B cell (primary cell): ENCODE measurements at regions not wholly inside any gene's neighbourhood (a gene's known extent, or its start where the extent isn't known, plus 50 kb on each side); places are given as distances from the start of the nearest gene placed in this dataset.

Experiments
- ATAC-seq: fragments of 200-7000 bp; cut with Tn5 transposase; one replicate; pipeline ENCODE4 v1.10.0; 2021; ENCODE audit warnings: low read depth, mild to moderate bottlenecking, moderate number of reproducible peaks, moderate library complexity
- CTCF ChIA-PET: fragments of 350-600 bp; sonication (Branson Sonifier 250); formaldehyde crosslinking; loops from one replicate; lab custom pipeline; 2021; ENCODE audit warnings: antibody characterized with exemption, inconsistent platforms; lab: Charles Lee
- POLR2A ChIA-PET: fragments of 350-600 bp; sonication (Branson Sonifier 250); formaldehyde crosslinking; loops from one replicate; lab custom pipeline; 2021; ENCODE audit warnings: antibody characterized with exemption; lab: Charles Lee
- DNase-seq: peaks from one replicate; pipeline ENCODE4 v3.0.0; 2013
- H2AFZ ChIP-seq: 2 replicates; pipeline ENCODE4 v1.6.1; 2012; ENCODE audit warnings: mild to moderate bottlenecking, low read depth, low read length; ENCODE audit not compliant: insufficient read depth, poor library complexity, severe bottlenecking
- H3K27ac ChIP-seq, 2 donors: 1 replicate in 1 of 2; 2 replicates in 1 of 2; pipeline ENCODE4 v1.5.1; 2012 to 2013; ENCODE audit warnings: low read length in 2 of 2, mild to moderate bottlenecking in 2 of 2, moderate library complexity in 1 of 2
- H3K27me3 ChIP-seq, 4 experiments: fragments of 200-600 bp in 1 of 4; sonication (generic) in 1 of 4; replicated peaks in 1 of 4; 1 replicate in 2 of 4; 2 replicates in 2 of 4; pipeline versions ENCODE4 v1.6.1 to v1.7.0; 2013 to 2016; ENCODE audit warnings: low read length in 3 of 4, mild to moderate bottlenecking in 2 of 4, mixed read lengths in 1 of 4, moderate library complexity in 1 of 4; ENCODE audit not compliant: insufficient read depth in 4 of 4, control insufficient read depth in 3 of 4; ENCODE audit errors: control extremely low read depth in 1 of 4
- H3K36me3 ChIP-seq, 2 experiments: replicated peaks in 1 of 2; 1 replicate in 1 of 2; 2 replicates in 1 of 2; pipeline versions ENCODE4 v1.6.1 to v1.7.1; 2013; ENCODE audit warnings: low read length in 1 of 2; ENCODE audit not compliant: insufficient read depth in 2 of 2, control insufficient read depth in 1 of 2; ENCODE audit errors: control extremely low read depth in 1 of 2, extremely low read depth in 1 of 2
- H3K4me1 ChIP-seq, 2 donors: fragments of 200-600 bp in 1 of 2; sonication (generic) in 1 of 2; 1 replicate in 1 of 2; 2 replicates in 1 of 2; pipeline versions ENCODE4 v1.5.1 to v1.6.1; 2013 to 2017; ENCODE audit warnings: low read length in 2 of 2; ENCODE audit not compliant: control insufficient read depth in 2 of 2, insufficient read depth in 2 of 2
- H3K4me2 ChIP-seq: replicated peaks from 2 replicates; pipeline ENCODE3; 2012; ENCODE audit warnings: mild to moderate bottlenecking, low read depth, low read length; ENCODE audit not compliant: poor library complexity, severe bottlenecking
- H3K4me3 ChIP-seq, 5 experiments: fragments of 200-600 bp in 1 of 5; sonication (generic) in 1 of 5; 1 replicate in 3 of 5; 2 replicates in 2 of 5; pipeline versions ENCODE4 v1.5.1 to v1.7.0; 2011 to 2016; ENCODE audit warnings: low read length in 4 of 5, mild to moderate bottlenecking in 4 of 5, low read depth in 2 of 5, control low read depth in 1 of 5, moderate library complexity in 1 of 5; ENCODE audit not compliant: insufficient read depth in 1 of 5; ENCODE audit errors: control extremely low read depth in 1 of 5, extremely low read depth in 1 of 5
- H3K79me2 ChIP-seq: fragments of 200-600 bp; sonication (generic); one replicate; pipeline ENCODE4 v1.6.0; 2016; ENCODE audit warnings: low read length; ENCODE audit not compliant: control insufficient read depth, insufficient read depth
- H3K9ac ChIP-seq: fragments of 200-600 bp; sonication (generic); 2 replicates; pipeline ENCODE4 v1.6.1; 2017; ENCODE audit warnings: mild to moderate bottlenecking, low read length, moderate library complexity
- H3K9me3 ChIP-seq, 3 donors: one replicate each; pipeline versions ENCODE4 v1.6.1 to v1.7.1; 2013; ENCODE audit warnings: low read length in 2 of 3; ENCODE audit not compliant: control insufficient read depth in 2 of 3, insufficient read depth in 1 of 3; ENCODE audit errors: control extremely low read depth in 1 of 3
- H4K20me1 ChIP-seq: 2 replicates; pipeline ENCODE4 v1.6.0; 2012; ENCODE audit warnings: mild to moderate bottlenecking, low read length; ENCODE audit not compliant: insufficient read depth, control insufficient read depth, poor library complexity, severe bottlenecking
- H3K27ac Mint-ChIP-seq: one replicate; pipeline ENCODE4 v1.8.0; 2021; ENCODE audit warnings: mixed read lengths
- H3K27me3 Mint-ChIP-seq: one replicate; pipeline ENCODE4 v1.8.0; 2021; ENCODE audit warnings: mixed read lengths
- H3K4me1 Mint-ChIP-seq: one replicate; pipeline ENCODE4 v1.8.0; 2021; ENCODE audit warnings: mixed read lengths
- H3K4me3 Mint-ChIP-seq: one replicate; pipeline ENCODE4 v1.8.0; 2021; ENCODE audit warnings: mixed read lengths
- H3K9me3 Mint-ChIP-seq: one replicate; pipeline ENCODE4 v1.8.0; 2022; ENCODE audit warnings: mixed read lengths; ENCODE audit not compliant: insufficient read depth
- EZH2 ChIP-seq: IDR thresholded peaks from 2 replicates; pipeline ENCODE4 v1.6.1; 2012; ENCODE audit warnings: borderline replicate concordance, low read depth, mild to moderate bottlenecking, moderate library complexity, low read length; ENCODE audit not compliant: insufficient read depth, poor library complexity, severe bottlenecking
- WGBS: methylation state at CpG from one replicate; pipeline ENCODE4 v1.1.5; 2013; ENCODE audit warnings: missing lambda C conversion rate; ENCODE audit not compliant: insufficient coverage; 5-methylcytosine and 5-hydroxymethylcytosine counted together
- intact Hi-C: fragments of 100-400 bp; cut with micrococcal nuclease; formaldehyde crosslinking; loops from one replicate; pipeline ENCODE4 v1.10.0; 2022
- TF ChIP-seq, protein P1 (sequence below): fragments of 200-600 bp; IDR thresholded peaks from one replicate; pipeline ENCODE4 v1.8.0; 2022; ENCODE audit warnings: antibody characterized with exemption, mild to moderate bottlenecking

GRCh38 chr6:120303527-120303926 lies 954.0 kb upstream of the MAN1A1 start:
- no CpG with 5 or more reads among the region's 2 CpGs for WGBS
- Histone ChIP-seq H3K9ac (no peak overlapping the region), H4K20me1 (no peaks in the 10 kb centered on the region), H2AFZ (no peak overlapping the region), H3K4me1 (no peaks in the 10 kb centered on the region), H3K4me3 (no peak overlapping the region), H3K36me3 (no peaks in the 10 kb centered on the region), H3K4me2 (no peak overlapping the region), H3K27me3 (no peaks in the 10 kb centered on the region), H3K27ac (no peak overlapping the region), H3K79me2 (no peaks in the 10 kb centered on the region), H3K9me3 (no peaks in the 10 kb centered on the region)
- Mint-ChIP-seq H3K4me3 (no peak overlapping the region), H3K4me1 (no peaks in the 10 kb centered on the region), H3K27ac (no peak overlapping the region), H3K27me3 (no peaks in the 10 kb centered on the region), H3K9me3 (no peaks in the 10 kb centered on the region)
- ChIA-PET POLR2A (no interaction called here), CTCF (no interaction called here)
- intact Hi-C loops: no loop called here
- ATAC-seq (no peak), DNase-seq (no peak)
- no peak for TF ChIP-seq EZH2
- TF ChIP-seq, protein P1, sequence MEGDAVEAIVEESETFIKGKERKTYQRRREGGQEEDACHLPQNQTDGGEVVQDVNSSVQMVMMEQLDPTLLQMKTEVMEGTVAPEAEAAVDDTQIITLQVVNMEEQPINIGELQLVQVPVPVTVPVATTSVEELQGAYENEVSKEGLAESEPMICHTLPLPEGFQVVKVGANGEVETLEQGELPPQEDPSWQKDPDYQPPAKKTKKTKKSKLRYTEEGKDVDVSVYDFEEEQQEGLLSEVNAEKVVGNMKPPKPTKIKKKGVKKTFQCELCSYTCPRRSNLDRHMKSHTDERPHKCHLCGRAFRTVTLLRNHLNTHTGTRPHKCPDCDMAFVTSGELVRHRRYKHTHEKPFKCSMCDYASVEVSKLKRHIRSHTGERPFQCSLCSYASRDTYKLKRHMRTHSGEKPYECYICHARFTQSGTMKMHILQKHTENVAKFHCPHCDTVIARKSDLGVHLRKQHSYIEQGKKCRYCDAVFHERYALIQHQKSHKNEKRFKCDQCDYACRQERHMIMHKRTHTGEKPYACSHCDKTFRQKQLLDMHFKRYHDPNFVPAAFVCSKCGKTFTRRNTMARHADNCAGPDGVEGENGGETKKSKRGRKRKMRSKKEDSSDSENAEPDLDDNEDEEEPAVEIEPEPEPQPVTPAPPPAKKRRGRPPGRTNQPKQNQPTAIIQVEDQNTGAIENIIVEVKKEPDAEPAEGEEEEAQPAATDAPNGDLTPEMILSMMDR: no peak

DNA sequence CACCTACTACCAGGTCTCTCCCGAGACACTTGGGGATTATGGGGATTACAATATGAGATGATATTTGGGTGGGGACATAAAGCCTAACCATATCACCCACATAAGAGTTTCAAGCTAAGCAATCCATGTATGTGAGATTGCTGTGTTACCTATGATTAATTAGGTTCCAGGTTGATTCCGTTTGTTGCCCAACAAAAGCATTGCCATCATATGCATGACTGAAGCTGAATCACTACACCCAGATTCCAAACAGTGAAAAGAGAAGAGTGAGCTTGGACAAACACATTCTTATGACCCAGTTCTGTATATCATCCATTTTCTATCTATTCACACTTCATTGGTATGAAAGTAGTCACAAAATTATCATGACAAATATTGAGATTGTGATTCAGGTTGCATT lies 952.5 kb upstream of the MAN1A1 start:
- ChIA-PET POLR2A (no interaction called here), CTCF (no interaction called here)
- ATAC-seq (no peak), DNase-seq (no peak)
- no peaks in the 10 kb centered on the region for H3K27me3 Mint-ChIP-seq
- no peak overlapping the region for H3K9ac ChIP-seq
- H2AFZ ChIP-seq: no peak overlapping the region
- H3K36me3 ChIP-seq: no peaks in the 10 kb centered on the region
- no peaks in the 10 kb centered on the region for H3K9me3 Mint-ChIP-seq
- H3K4me3 Mint-ChIP-seq: no peak overlapping the region
- no peak for TF ChIP-seq EZH2
- TF ChIP-seq, protein P1: no peak
- H3K9me3 ChIP-seq: no peaks in the 10 kb centered on the region
- H3K27me3 ChIP-seq: no peaks in the 10 kb centered on the region
- no peak overlapping the region for H3K4me3 ChIP-seq
- WGBS: no CpG with 5 or more reads among the region's 2 CpGs
- no peaks in the 10 kb centered on the region for H3K4me1 Mint-ChIP-seq
- intact Hi-C loops: no loop called here
- no peaks in the 10 kb centered on the region for H3K79me2 ChIP-seq
- H3K27ac ChIP-seq: no peak overlapping the region
- no peaks in the 10 kb centered on the region for H3K4me1 ChIP-seq
- H3K27ac Mint-ChIP-seq: no peak overlapping the region
- H4K20me1 ChIP-seq: no peaks in the 10 kb centered on the region
- no peak overlapping the region for H3K4me2 ChIP-seq
